ENCODE measurements at regions not wholly inside any gene's neighbourhood (a gene's known extent, or its start where the extent isn't known, plus 50 kb on each side); places are given as distances from the start of the nearest gene placed in this dataset.

DNA sequence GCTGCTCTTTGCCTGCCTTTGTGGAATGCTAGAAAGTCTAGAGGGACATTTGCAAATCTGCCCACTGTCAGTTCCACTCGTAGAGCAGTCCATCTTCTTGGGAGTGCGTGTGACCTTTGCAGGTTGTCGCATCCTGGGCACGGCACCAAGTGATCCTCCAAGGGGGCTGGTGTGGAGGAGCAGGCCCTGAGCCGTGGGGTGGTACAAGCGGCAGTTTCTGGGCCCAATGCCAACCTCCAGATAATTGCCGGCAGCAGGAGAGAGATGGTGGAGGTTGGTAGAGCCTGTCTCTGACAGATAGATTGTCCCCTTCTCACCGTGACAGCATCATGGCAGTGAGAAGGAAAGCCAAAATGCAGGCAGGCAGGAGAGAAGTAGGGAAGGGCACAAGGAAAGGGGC lies 150.7 kb upstream of the SLC14A2 start:
- Histone ChIP-seq H3K4me1 (ENCODE audit: insufficient read depth) (peaks cover 1% of the 10 kb centered on the region), H3K27me3 (no peaks in the 10 kb centered on the region), H3K4me3 (no peak overlapping the region), H3K9me3 (no peaks in the 10 kb centered on the region), H3K36me3 (no peaks in the 10 kb centered on the region), H3K27ac (no peak overlapping the region)
- intact Hi-C loops (cut with DNase I) = no loop called here
- TF ChIP-seq, protein P1, sequence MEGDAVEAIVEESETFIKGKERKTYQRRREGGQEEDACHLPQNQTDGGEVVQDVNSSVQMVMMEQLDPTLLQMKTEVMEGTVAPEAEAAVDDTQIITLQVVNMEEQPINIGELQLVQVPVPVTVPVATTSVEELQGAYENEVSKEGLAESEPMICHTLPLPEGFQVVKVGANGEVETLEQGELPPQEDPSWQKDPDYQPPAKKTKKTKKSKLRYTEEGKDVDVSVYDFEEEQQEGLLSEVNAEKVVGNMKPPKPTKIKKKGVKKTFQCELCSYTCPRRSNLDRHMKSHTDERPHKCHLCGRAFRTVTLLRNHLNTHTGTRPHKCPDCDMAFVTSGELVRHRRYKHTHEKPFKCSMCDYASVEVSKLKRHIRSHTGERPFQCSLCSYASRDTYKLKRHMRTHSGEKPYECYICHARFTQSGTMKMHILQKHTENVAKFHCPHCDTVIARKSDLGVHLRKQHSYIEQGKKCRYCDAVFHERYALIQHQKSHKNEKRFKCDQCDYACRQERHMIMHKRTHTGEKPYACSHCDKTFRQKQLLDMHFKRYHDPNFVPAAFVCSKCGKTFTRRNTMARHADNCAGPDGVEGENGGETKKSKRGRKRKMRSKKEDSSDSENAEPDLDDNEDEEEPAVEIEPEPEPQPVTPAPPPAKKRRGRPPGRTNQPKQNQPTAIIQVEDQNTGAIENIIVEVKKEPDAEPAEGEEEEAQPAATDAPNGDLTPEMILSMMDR (IDR thresholded peaks at IDR 0.05) = no peak
- TF ChIP-seq EP300 (IDR thresholded peaks at IDR 0.05) (no peak), POLR2A (IDR thresholded peaks at IDR 0.05) (no peak)
- no peak for DNase-seq
- 48 to 60% (median 59%) methylated on average over 8 of the region's 8 CpGs for whole genome bisulfite sequencing, 3 donors

DNA sequence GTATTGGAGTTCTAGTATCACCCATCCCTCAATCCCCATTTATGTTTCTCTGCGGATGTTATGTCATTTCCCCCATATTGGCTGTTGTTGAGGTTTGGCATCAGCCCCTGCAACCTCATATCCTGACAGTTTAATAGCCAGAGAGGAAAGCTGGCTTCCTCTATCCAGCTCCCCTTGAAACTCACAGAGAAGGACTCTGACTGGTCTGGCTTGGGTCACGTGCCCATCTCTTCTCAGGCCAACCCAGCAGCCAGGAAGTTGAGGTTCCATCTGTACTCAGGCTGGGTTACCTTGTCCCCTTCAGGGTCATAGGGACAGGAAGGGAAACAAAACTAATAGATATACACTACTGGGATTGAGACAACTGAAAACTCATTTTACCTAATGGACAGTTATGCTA lies 148.0 kb upstream of the SLC14A2 start:
- H3K36me3 ChIP-seq = no peaks in the 10 kb centered on the region
- 80 to 82% (median 82%) methylated on average over 2 of the region's 2 CpGs for WGBS, 3 donors
- H3K4me3 ChIP-seq = no peak overlapping the region
- no peaks in the 10 kb centered on the region for H3K27me3 ChIP-seq
- intact Hi-C loops (cut with DNase I) = no loop called here
- DNase-seq = no peak
- no peaks in the 10 kb centered on the region for H3K4me1 ChIP-seq (ENCODE audit: insufficient read depth)
- TF ChIP-seq, protein P1 (IDR thresholded peaks at IDR 0.05) = no peak
- TF ChIP-seq EP300 (IDR thresholded peaks at IDR 0.05) = no peak
- no peak for TF ChIP-seq POLR2A (IDR thresholded peaks at IDR 0.05)
- no peaks in the 10 kb centered on the region for H3K9me3 ChIP-seq
- no peak overlapping the region for H3K27ac ChIP-seq

DNA sequence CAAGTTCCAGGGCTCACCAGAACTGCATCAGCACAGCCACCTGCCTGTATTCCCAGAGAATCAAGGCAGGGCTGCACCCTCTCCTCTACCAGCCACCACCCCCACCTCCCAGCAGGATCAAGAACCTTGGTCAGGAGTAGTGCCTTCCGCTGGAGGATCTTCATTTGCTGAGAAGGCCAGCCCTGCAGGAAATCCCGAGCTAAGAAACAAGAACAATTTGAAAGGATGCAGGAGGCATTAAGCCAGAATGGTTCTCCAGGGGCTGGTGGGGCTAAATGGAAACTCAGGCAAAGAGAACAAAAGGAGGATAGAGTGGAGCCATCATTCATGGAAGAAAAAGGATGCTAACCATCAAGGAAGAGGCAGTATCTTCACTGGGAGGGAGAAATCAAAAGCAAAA lies 147.3 kb upstream of the SLC14A2 start:
- intact Hi-C loops (cut with DNase I) = no loop called here
- no peak for TF ChIP-seq EP300 (IDR thresholded peaks at IDR 0.05)
- TF ChIP-seq, protein P1 (IDR thresholded peaks at IDR 0.05) = no peak
- no peak for TF ChIP-seq POLR2A (IDR thresholded peaks at IDR 0.05)
- no peak overlapping the region for H3K27ac ChIP-seq
- H3K4me3 ChIP-seq = no peak overlapping the region
- no peaks in the 10 kb centered on the region for H3K4me1 ChIP-seq (ENCODE audit: insufficient read depth)
- 61 to 70% (median 67%) methylated on average over 2 of the region's 2 CpGs for WGBS, 3 donors
- DNase-seq = no peak
- H3K36me3 ChIP-seq = no peaks in the 10 kb centered on the region
- no peaks in the 10 kb centered on the region for H3K27me3 ChIP-seq
- no peaks in the 10 kb centered on the region for H3K9me3 ChIP-seq

DNA sequence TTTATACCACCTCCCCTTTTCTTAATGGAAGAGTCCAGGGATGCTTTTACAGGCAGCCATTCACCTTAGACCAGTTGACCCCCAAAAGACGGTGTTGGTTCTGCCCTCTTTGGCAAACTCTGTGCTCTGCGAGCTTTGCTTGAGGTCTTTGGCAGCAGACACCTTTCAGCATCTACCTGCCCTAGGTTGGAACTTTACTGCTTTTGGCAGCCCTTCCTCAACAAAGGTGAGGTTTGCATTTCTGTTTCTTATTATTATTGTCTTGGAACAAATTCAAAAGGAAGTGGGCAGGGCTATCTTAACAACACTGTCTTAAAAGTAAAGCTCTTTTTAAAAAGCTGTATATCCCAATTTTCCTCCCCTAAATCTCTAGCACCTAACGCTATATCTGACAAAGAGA lies 136.4 kb upstream of the SLC14A2 start:
- no peak overlapping the region for H3K4me3 ChIP-seq
- WGBS, 3 donors = 94 to 98% (median 95%) methylated on average over 3 of the region's 3 CpGs

More for the DNA sequence above, 136.4 kb upstream of the SLC14A2 start:
- Histone ChIP-seq H3K27me3 (no peaks in the 10 kb centered on the region), H3K9me3 (no peaks in the 10 kb centered on the region), H3K4me1 (ENCODE audit: insufficient read depth) (peaks cover 1% of the 10 kb centered on the region), H3K27ac (no peak overlapping the region), H3K36me3 (no peaks in the 10 kb centered on the region)
- DNase-seq = no peak
- intact Hi-C loops (cut with DNase I) = no loop called here
- no peak for TF ChIP-seq POLR2A (IDR thresholded peaks at IDR 0.05)
- no peak for TF ChIP-seq EP300 (IDR thresholded peaks at IDR 0.05)
- TF ChIP-seq, protein P1 (IDR thresholded peaks at IDR 0.05) = no peak

Measured in ovary (tissue), 7 donors.